GM13977 (cell line): ENCODE measurements at regions not wholly inside any gene's neighbourhood (a gene's known extent, or its start where the extent isn't known, plus 50 kb on each side); places are given as distances from the start of the nearest gene placed in this dataset.

Experiments used
- DNase-seq: peaks from one replicate; pipeline ENCODE4 v3.0.0; 2012; ENCODE audit warnings: low spot score
- in situ Hi-C: fragments of 300-500 bp; cut with MboI; formaldehyde crosslinking; loops from one replicate; pipeline ENCODE4 v1.12.0; 2022; ENCODE audit warnings: low sequenced_read_pairs, low pct_unique_long_range_greater_than_20kb, mixed read lengths, inconsistent platforms; ENCODE audit not compliant: unreplicated experiment
- TF ChIP-seq, protein P1 (sequence below): IDR thresholded peaks from 2 replicates; pipeline ENCODE4 v1.5.1; 2012; ENCODE audit warnings: mild to moderate bottlenecking, control low read depth; ENCODE audit not compliant: insufficient read depth; ENCODE audit errors: extremely low read depth, missing control alignments

DNA sequence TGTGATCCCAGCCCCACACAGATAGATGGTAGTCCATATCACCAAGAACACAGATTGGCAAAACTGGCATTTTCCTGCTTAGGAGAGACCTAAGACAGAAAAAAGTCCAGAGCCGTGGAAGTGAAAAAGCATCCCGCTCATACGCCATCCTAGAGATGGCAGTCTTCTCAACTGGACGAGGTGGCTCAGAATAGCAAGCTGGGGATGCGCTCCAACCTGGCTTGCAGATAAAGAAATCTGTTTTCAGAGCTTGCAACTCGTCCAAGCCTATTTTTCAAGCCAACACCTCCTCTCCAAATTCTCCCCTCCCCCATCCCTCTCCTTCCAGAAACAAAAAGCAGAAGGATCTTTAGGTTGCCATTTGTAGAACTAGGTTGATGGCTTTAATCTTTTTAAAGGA, 74.3 kb upstream of the OTX2 start:
- TF ChIP-seq, protein P1, sequence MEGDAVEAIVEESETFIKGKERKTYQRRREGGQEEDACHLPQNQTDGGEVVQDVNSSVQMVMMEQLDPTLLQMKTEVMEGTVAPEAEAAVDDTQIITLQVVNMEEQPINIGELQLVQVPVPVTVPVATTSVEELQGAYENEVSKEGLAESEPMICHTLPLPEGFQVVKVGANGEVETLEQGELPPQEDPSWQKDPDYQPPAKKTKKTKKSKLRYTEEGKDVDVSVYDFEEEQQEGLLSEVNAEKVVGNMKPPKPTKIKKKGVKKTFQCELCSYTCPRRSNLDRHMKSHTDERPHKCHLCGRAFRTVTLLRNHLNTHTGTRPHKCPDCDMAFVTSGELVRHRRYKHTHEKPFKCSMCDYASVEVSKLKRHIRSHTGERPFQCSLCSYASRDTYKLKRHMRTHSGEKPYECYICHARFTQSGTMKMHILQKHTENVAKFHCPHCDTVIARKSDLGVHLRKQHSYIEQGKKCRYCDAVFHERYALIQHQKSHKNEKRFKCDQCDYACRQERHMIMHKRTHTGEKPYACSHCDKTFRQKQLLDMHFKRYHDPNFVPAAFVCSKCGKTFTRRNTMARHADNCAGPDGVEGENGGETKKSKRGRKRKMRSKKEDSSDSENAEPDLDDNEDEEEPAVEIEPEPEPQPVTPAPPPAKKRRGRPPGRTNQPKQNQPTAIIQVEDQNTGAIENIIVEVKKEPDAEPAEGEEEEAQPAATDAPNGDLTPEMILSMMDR = no peak
- DNase-seq = no peak
- in situ Hi-C loops = no loop called here

DNA sequence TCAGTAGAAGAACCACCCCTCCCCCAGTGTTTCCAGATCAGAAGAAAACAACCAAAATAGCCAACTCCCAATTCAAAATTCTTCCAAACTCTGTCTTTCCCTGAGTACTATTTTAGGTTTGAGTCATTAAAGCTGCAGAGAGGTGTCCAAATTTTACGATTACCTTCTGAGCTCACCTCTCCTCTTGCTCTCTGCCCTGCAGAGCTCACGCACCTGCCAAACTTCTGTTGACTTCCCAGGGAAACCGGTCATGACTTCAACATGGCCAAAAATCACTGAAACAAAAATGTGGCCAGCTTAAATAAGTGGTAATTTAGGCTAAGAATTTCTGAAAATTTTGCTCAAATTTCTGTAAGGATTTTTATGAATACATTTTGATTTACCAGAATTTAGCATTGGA, 70.9 kb upstream of the OTX2 start:
- in situ Hi-C loops = no loop called here

DNA sequence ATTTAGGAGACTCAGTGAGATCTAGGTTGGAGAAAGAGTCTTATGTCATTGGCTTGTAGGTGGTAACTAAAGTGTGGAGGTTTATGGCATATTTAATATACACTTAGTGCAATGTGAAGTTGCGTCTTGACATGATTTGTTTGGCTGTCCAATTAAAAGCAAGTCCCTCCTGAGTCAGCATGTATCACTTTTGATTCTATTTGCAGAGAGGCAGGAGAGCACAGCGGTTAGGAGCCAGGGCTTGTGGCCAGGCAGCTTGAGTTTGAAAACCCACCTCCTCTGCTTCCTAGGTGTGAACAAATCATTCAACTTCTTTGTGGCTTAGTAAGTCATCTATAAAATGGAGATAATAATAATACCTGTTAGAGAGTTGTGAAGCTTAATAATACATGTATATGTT, 68.5 kb upstream of the OTX2 start:
- no peak for DNase-seq
- in situ Hi-C loops = no loop called here
- TF ChIP-seq, protein P1 = no peak

More for the DNA sequence above, 70.9 kb upstream of the OTX2 start:
- TF ChIP-seq, protein P1 = no peak
- DNase-seq = no peak

DNA sequence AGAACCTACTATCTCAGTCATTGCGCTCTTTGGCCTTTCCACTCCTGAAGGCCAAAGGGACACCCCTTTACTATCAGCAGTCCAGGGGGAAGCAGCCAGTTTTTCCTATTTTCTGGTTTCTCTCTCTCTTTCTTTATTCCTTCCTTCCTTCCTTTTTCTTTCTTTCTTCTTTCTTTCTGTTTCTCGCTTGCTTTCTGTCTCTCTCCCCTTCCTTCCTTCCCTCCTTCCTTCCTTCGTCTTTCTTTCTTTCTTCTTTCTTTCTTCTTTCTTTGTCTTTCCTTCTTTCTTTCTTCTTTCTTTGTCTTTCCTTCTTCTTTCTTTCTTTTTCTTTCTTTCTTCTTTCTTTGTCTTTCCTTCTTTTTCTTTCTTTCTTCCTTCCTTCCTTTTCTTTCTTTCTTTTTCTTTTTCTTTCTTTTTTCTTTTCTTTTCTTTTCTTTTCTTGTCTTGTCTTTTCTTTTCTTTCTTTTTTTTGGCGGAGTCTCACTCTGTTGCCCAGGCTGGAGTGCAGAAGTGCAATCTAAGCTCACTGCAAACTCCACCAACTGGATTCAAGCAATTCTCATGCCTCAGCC, 64.9 kb upstream of the OTX2 start:
- in situ Hi-C loops = no loop called here
- TF ChIP-seq, protein P1 = no peak
- no peak for DNase-seq

DNA sequence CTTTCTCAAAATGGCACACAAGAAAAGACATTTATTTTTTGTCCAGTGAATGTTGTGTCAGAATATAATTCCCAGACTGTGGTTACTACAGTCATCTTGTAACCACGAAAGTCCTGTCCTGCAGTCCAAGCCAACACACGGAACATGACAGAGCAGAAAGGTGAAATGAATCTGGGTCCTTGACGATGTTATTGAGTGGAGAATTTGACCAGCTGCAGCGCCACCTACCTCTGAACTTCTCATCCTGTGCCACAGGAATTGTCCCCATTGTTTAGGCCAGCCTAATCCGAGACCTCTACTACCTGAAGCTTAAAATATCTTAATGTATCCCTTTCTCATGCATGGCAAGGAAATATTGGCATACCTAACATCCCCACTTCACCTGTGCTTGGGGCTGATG, 64.1 kb upstream of the OTX2 start:
- TF ChIP-seq, protein P1 = peak; percentile 48
- in situ Hi-C loops = no loop called here

DNA sequence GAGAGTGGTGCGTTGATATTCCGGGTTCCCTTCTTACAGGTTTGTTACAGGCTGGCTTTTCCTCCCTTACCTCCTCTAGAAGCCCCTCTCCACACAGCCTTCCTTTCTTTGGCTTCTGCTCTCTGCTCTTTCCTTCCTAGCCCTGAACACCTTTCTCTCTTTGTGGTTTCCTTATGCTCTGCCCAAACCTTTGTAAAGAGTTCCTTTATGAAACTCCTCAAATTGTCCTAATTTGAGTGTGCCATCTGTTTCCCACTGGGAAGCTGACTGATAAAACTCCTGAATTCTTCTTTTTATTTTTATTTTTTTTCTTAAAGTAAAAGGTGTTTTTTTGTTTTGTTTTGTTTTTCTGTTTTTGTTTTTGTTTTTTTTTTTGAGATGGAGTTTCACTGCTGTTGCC, 60.1 kb upstream of the OTX2 start:
- in situ Hi-C loops = no loop called here
- TF ChIP-seq, protein P1 = no peak
- DNase-seq = no peak

More for the DNA sequence above, 64.1 kb upstream of the OTX2 start:
- peak; percentile 31 for DNase-seq

DNA sequence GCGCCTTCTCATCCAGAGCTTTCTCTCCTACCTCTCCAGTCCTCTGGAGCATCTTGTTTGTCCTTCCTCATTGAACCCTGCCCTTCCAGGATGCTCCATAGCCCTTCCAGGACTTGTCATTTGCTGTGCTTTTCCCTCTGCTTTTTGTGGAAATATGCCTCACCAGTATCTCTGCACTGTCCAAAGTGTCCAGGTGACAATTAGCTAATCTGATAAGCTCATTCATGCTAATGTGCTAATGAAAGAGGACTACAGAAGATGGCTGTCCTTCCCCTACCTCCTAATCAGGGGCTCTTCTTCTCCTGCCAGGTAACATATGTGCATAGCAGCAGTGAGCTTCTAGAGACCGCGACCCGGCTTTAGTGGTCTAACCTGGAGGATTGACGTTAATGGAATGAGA, 58.4 kb upstream of the OTX2 start:
- in situ Hi-C loops = no loop called here
- no peak for DNase-seq
- TF ChIP-seq, protein P1 = no peak
